ENCODE measurements at regions not wholly inside any gene's neighbourhood (a gene's known extent, or its start where the extent isn't known, plus 50 kb on each side); places are given as distances from the start of the nearest gene placed in this dataset.

GRCh38 chr3:159559771-159560170 lies 428.9 kb upstream of the IL12A start:
- DNase-seq (ENCODE audit: low read depth): no peak
- H3K4me3 ChIP-seq (ENCODE audit: low read depth, low read length): no peak overlapping the region
- TF ChIP-seq CTCF (IDR thresholded peaks at IDR 0.05; ENCODE audit: insufficient read depth, low read depth, low read length): no peak

GRCh38 chr3:159560214-159560979 lies 428.2 kb upstream of the IL12A start:
- H3K4me3 ChIP-seq (ENCODE audit: low read depth, low read length): no peak overlapping the region
- TF ChIP-seq CTCF (IDR thresholded peaks at IDR 0.05; ENCODE audit: insufficient read depth, low read depth, low read length): no peak

GRCh38 chr3:159565313-159565712 lies 423.3 kb upstream of the IL12A start:
- DNase-seq (ENCODE audit: low read depth): no peak
- no peak for TF ChIP-seq CTCF (IDR thresholded peaks at IDR 0.05; ENCODE audit: insufficient read depth, low read depth, low read length)
- H3K4me3 ChIP-seq (ENCODE audit: low read depth, low read length): no peak overlapping the region

More at GRCh38 chr3:159560214-159560979, 428.2 kb upstream of the IL12A start:
- no peak for DNase-seq (ENCODE audit: low read depth)

- no peak for TF ChIP-seq CTCF (IDR thresholded peaks at IDR 0.05; ENCODE audit: insufficient read depth, low read depth, low read length)
- DNase-seq (ENCODE audit: low read depth): no peak
- no peak overlapping the region for H3K4me3 ChIP-seq (ENCODE audit: low read depth, low read length)
Observed at GRCh38 chr3:159583662-159584061, 405.0 kb upstream of the IL12A start.

GRCh38 chr3:159584421-159584820 lies 404.2 kb upstream of the IL12A start:
- TF ChIP-seq CTCF (IDR thresholded peaks at IDR 0.05; ENCODE audit: insufficient read depth, low read depth, low read length): no peak
- H3K4me3 ChIP-seq (ENCODE audit: low read depth, low read length): no peak overlapping the region
- no peak for DNase-seq (ENCODE audit: low read depth)

- TF ChIP-seq CTCF (IDR thresholded peaks at IDR 0.05; ENCODE audit: insufficient read depth, low read depth, low read length): peak; percentile 64
- peak; percentile 34 for DNase-seq (ENCODE audit: low read depth)
Observed at GRCh38 chr3:159586571-159587202, 401.9 kb upstream of the IL12A start.

More at GRCh38 chr3:159586571-159587202, 401.9 kb upstream of the IL12A start:
- no peak overlapping the region for H3K4me3 ChIP-seq (ENCODE audit: low read depth, low read length)
